ENCODE measurements at regions not wholly inside any gene's neighbourhood (a gene's known extent, or its start where the extent isn't known, plus 50 kb on each side); places are given as distances from the start of the nearest gene placed in this dataset.

- no peak for TF ChIP-seq POLR2A (IDR thresholded peaks at IDR 0.05)
- TF ChIP-seq, protein P1, sequence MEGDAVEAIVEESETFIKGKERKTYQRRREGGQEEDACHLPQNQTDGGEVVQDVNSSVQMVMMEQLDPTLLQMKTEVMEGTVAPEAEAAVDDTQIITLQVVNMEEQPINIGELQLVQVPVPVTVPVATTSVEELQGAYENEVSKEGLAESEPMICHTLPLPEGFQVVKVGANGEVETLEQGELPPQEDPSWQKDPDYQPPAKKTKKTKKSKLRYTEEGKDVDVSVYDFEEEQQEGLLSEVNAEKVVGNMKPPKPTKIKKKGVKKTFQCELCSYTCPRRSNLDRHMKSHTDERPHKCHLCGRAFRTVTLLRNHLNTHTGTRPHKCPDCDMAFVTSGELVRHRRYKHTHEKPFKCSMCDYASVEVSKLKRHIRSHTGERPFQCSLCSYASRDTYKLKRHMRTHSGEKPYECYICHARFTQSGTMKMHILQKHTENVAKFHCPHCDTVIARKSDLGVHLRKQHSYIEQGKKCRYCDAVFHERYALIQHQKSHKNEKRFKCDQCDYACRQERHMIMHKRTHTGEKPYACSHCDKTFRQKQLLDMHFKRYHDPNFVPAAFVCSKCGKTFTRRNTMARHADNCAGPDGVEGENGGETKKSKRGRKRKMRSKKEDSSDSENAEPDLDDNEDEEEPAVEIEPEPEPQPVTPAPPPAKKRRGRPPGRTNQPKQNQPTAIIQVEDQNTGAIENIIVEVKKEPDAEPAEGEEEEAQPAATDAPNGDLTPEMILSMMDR (IDR thresholded peaks at IDR 0.05), result no peak
These were observed 298.6 kb upstream of the CDH20 start for GRCh38 chr18:61034580-61034979.
